Activated CD4-positive, alpha-beta T cell treated with anti-CD3 and anti-CD28 coated beads for 4 hours (primary cell): ENCODE measurements at regions not wholly inside any gene's neighbourhood (a gene's known extent, or its start where the extent isn't known, plus 50 kb on each side); places are given as distances from the start of the nearest gene placed in this dataset.
"Not testable (repeated sequence)": the region's sequence is repeated elsewhere in the genome, so short reads cannot be mapped to it uniquely, and the experiment has no call there.

ENCODE experiments used
- DNase-seq, 2 donors: peaks; one replicate each; pipeline ENCODE4 v3.0.0-alpha.2; 2020

DNA sequence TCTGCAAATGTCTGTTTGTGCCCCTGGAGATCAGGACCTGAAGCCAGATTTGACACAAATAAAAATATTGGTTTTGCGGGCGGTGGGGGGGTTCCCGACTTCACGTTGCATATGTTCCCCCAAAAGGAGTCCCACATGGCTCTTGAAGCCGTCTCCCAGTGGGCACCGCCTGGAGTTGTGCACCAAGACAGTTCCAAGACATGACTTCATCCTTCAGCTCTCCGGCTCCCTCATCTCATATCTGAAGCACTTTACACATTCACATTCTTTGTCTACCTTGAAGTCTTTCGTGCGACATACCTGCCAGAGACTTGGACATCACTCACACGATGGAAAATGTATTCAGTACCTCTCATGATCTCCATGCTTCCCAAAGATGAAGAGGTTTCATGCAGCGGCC is 362.8 kb upstream of the FOXK1 start:
- no peak for DNase-seq

DNA sequence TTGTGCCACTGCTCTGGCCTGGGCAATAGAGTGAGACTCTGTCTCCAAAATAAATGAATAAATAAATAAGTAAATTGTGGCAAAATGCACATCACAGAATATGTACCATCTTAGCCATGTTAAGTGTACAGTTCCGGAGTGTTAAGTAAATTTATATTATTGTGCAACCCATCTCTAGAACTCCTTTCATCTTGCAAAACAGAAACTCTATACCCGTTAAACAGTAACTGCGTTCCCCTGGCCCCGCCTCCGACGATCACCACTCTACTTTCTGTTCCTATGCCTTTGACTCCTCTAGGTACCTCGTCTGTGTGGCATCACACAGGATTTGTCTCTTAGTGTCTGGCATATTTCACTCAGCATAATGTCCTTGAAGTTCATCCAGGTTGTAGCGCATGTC is 356.4 kb upstream of the FOXK1 start:
- DNase-seq: no peak

DNA sequence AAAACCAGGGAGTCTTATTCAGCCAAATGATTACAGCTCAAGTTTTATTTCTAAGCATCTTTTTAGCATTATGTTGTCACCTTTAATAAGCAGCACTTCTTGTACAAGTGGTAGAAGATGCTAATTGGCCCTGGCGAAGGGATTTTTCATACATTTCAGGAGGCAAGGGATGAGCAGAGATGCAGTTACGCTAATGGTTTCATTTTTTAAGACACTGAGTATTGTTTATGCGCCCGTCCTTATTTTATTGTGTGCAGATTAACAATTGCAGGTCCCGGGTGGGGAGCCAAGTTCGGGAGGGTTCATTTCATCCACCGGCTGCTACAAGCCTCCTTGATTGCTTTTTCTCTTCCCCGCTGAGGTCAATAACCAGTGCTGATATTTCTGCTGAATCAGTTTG is 350.4 kb upstream of the FOXK1 start:
- DNase-seq: no peak

DNA sequence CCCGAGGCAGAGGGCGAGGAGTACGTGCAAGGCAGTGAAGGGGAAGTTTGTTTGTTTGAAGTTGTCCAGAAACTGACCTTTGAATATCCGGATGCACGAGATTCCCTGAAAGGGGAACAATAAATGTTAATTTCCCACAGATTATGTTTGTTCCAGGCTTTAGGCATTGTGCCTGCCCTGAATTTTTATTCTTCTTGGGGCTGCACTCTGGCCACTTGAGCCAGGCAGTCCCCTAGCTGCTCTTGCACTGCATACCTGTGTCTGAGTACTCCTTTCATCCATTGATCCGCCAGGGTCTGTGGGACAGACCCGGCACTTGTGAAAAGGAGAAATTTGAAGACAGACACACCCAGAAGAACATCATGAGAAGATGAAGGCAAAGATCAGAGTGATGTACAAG is 343.5 kb upstream of the FOXK1 start:
- DNase-seq: no peak

DNA sequence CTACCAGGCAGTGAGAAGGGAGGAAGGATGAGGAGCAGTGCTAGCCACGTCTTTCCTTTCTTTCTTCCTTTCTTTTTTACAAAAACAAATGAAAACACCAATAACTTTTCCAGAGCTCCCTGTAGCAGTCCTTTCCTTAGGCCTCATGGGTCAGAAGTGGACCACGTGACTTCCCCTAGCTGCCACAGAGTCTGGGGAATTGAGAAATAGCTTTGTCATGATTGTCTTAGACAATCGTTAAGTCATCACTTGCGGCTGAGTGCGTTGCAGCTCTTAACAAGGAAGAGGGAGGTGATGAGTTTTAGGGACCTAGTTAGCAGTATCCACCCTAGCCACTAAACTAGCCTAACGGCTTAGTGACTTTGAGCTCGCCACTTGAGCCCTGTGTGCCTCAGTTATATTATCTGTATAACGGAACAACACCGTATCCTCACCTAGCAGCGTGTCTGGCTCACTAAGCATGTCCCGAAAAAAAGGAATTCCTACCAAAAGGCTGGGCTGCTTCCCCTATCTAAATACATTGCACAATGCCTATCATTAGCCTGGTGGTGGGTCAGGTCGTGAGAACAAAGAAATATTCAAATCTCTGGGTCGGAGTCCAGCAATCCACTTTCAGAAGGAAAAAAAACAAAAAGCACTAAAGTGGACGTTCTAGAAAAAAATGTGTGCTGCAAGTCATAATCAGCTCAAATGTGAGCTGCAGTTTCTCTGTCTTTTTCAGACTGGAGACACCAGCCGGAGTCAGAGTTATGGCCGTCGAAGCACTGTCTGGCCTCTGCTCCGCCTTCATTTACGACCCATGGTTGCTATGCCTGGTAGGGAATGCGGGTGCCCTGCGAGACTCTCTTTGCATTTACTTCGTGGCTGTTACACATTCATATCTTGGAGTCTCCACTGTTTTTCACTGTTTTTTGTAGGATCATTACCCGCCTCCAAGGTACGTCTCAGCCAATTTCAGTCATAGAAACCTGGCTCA is 338.5 kb upstream of the FOXK1 start:
- DNase-seq: no peak

DNA sequence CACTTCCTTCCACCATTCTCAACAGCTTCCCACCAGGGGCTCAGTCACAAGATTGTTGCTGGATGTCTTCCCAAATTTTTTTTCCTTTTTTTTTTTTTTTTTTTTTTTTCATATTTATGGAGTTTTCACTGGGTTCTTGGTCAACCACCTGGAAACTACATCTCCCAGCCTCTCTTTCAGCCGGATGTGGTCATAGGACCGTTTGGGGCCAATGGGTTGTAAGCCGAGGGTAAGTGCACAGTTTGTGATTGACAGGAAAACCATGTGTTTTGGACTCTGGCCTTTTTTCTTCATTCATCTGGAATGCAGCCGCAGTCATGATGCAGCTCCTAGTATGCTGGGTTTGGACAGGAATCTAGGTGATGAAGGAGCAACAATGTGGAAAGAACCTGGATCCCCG is 337.1 kb upstream of the FOXK1 start:
- no peak for DNase-seq

DNA sequence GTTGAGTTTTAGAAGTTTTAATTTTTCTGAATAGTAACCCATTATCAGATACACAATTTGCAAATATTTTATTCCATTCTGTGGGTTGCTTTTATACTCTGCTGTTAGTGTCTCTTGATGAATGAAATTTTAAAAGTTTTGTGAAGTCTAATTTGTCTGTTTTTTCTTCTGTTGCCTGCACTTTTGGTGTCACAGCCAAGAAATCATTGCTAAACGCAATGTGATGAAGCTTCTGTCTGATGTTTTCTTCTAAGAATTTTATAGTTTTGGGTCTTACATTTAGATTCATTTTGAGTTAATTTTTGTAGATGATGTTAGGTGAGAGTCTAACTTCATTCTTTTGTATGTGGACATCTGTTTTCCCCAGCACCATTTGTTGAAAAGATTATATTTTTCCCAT is 330.0 kb upstream of the FOXK1 start:
- DNase-seq: no peak

DNA sequence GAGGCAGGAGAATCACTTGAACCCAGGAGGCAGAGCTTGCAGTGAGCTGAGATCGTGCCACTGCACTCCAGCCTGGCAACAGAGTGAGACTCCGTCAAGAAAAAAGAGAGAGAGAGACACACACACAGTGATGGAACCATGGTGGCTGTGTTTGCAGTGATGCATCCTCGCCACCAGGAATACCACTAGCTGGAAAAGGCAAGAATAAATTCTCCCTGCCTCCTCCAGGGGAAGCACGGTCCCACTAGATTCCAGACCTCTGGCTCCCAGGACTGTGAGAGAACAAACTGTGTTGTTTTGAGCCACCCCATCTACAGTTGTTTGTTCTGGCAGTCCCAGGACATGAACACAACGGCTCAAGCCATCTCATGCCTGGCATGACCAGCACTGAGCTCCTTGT is 320.3 kb upstream of the FOXK1 start:
- DNase-seq: no peak

DNA sequence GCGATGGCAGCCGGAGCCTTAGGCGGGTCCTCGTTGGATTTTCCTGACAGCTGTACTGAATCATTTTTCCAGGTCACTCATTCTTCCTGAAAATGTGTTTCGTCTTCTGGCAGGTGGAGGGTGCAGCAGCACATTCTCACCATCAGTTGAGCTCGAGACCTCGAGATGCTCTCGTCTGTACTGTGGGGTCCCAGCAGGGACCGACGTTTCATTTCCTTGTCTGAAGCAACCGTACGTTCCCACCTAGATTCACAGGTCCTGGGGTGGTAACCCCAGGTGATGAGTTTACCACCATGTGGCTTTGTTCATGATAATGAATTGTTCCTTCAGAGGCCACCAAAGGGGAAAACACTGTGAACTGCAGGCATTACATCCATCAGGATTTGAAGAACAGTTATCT is 298.5 kb upstream of the FOXK1 start:
- no peak for DNase-seq

DNA sequence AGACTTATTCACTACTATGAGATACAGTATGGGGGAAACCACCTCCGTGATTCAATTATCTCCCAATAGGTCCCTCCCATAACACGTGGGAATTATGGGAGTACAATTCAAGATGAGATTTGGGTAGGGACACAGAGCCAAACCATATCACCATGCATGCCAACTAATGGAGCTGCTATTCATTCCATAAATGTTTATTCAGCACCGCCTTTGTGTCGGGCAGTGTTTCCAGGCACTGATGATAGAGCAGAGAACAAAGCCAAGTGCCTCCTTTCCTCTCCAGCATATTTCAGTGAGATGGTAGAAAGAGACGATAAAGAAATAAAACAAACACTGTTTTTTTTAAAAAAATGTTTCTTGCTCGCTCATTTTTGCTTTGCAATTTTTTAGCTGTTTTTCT is 295.9 kb upstream of the FOXK1 start:
- DNase-seq: no peak

DNA sequence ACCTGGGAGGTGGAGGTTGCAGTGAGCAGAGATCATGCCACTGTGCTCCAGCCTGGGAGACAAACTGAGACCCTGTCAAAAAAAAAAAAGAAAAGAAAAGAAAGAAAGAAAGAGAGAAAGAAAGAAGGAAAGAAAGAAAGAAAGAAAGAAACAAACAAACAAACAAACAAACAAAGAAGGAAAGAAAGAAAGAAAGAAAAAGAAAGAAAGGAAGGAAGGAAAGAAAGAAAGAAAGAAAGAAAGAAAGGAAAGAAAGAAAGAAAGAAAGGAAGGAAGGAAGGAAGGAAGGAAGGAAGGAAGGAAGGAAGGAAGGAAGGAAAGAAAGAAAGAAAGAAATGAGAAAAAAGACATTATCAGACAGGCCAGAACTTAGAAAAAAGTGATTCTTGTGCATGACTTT is 291.0 kb upstream of the FOXK1 start:
- not testable (repeated sequence) for DNase-seq

DNA sequence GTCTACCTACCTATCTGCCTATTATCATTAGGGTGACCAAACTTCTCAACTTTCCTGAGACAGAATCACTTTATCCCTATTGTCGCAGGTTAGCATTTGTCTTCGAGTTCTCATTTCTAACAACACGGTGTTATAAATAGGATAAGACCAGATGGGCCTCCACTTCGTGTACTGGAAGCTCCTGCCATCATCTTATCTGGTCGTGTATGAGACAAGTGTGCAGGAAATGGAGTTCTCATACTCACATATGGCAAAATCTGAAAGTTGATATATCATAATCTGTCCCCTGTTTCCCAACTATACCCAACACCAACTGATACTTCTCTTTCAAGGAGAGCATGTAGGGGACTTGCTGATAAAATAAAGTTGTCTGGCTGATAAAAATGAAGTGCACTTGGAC is 287.4 kb upstream of the FOXK1 start:
- DNase-seq: no peak

DNA sequence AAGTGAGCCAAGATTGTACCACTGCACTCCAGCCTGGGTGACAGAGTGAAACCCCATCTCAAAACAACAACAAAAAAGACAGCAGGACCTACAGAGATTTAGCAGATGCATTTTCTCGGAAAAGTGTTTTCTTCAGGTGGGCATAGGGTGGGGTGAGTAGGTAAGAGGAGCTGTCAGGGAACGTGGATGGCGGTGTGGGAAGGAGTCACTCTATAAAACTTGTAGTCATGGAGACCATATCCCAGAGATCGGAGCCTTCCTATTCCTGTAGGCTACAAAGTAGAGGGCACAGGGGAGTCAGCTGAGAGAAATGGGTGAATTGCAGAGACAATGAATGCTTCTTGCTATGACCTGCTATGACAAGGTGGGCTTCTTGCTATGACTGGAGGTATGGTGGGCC is 283.0 kb upstream of the FOXK1 start:
- DNase-seq: no peak

DNA sequence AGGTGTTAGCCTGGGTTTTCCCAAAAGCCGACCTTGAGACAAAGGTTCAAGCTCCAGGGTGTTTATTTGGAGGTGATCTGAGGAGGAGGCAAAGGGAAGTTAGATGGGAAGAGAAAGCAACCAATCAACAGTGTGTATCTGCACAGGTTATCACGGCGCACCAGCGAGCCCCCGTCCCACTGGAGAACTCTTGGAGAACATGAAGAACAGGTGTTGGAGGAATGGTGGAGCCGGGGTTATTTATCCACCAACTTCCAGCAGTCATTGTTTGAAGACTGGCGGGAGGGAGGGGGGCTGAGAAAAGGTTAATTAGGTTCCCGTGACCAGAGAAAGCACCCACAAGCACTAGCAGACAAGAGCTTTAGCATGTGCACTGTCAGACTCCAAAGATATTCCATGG is 282.5 kb upstream of the FOXK1 start:
- no peak for DNase-seq

DNA sequence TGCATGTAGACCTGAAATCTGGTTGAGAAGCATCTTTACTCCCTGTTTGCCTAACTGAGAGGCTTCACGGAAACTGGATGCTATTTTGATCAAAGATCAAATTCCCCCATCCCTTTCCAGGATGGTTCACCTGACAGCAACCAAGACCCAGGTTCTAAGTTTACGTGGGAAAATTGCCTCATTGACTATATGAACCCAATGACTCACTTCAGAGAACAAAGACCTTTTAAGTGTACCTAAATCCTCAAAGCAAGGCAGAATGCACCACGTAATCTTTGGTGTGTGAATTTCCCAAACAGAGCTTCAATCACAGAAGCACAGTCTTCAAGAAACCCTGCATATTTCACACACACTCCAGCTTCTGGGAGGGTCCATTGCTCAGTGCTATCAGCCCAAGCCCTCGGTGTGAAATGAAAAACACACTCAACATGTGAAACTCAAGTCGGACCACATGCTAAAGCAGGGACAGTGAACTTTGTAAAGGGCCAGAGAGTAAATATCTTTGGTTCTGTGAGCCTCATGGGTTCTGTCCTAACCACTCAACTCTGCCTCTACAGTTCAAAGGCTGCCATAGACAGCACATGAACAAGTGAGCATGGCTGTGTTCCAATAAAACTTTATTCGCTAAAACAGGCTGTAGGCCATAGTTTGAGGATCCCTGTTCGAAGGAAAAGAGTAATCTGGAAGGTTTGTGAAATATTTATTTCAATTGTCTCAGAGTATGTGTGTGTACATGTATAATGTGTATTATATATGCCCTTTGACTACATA is 275.6 kb upstream of the FOXK1 start:
- no peak for DNase-seq

DNA sequence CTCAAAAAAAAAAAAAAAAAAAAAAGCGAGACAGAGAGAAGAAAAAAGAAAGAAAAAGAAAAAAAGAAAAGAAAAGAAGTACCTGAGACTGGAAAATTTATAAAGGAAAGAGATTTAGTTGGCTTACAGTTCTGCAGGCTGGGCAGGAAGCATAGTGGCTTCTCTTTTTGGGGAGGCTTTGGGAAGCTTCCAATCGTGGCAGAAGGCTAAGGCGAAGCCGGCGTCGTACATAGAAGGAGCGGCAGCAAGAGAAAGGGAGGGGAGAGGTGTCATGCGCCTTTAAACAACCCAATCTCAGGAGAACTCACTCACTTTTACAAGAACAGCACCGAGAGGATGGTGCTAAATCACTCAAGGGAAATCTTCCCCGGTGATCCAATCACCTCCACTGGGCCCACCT is 272.1 kb upstream of the FOXK1 start:
- DNase-seq: no peak

DNA sequence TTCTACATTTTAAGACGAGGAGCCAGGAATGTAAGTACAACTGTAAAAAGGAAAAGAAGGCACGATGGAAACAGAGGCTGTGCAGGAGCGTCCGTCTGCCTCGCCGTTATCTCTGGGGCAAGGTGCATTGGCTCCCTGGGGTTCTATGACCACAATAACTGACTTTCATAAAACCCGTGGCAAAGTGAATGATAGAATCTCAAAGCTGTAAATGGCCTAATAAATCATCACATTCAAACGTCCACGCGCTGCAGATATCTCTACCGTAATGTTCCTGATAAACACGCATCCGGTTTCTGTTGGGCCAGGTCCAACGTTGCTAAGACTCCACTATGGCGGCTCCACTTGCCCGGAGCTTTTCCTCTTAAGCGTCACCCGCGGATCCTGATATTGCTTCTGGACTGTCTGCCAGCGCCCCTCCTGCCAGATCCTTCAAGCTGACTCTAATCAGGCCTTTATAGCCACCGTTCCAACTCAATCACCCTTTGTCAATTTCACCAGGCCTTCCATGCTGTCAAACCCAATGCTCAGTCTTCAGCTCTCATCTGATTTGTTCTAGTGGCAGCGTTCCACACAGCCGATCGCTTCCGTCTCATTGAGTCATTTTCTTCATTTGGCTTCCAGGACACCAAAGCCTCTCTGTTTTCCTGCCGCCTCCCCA is 265.6 kb upstream of the FOXK1 start:
- no peak for DNase-seq

DNA sequence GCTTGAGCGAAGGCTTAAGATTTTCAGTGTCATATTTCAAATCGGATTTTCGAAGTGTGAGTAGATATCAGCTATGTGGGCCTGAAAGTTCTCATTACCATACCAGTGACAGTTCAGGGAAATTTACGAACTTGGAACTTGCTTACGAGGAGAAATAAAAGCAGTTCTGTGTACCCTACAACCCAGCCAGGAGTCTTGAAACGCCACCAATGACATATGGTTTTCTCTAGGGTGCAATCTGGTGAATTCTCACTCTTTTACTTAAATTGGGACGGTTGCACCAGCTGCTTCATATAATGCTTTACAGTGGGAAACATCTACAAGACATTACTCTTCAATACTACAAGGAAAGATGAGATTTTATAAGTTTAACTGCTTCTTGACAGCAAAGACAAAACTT is 253.6 kb upstream of the FOXK1 start:
- no peak for DNase-seq

DNA sequence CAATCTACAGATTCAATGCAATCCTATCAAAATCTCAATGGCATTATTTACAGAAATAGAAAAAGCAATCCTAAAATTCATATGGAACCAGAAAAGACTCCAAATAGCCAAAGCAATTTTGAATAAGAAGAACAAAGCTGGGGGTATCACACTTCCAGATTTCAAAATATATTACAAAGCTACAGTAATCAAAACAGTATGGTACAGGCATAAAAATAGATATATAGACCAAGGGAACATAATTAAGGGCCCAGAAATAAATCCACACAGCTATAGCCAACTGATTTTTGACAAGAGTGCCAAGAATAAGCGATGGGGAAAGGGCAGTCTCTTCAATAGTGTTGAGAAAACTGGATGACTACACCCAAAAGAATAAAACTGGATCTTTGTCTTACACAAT is 251.9 kb upstream of the FOXK1 start:
- DNase-seq: no peak

DNA sequence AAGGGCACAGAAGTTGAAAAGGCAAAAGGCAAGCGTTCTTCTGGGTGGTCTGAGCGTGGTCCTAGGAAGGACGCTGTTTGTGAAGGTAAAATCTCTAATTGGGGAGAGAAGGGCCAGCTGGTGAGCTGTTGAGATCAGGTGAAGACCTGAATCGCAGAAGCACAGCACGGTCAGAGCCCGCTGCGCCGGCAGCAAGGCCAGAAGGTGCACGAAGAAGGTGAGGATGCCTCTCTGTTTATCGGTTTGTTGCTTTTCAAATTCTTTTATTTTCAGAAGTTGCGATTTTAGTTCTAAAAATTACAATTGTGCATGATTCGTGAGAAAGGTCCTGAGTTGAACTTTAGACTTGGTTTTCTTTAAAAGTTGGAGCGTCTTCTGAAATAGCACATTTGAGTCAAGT is 247.8 kb upstream of the FOXK1 start:
- DNase-seq: no peak

DNA sequence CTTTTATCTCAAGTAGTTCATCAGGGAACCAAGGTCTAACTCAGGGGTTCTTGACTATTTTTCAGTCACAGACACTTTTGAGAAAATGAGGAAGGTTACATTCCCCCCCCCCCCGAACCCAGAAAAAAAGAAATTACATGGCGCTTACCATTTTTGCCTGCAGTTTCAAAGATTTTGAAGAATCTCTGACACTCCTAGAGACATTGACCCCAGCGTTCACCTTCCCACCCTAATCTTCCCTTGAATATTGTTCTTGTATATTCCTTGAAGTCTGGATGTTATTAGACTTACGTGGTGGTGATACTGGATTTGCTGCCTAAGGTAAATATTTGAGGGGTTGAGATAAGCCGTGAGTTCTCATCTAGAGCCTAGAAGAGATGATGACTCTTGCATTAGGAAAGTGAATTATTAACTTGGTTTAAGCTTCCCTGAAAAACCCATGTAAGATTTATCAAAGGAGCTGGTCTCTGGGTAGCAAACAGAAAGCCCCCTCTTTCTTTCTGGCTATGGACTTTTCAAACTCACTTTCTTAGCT is 245.7 kb upstream of the FOXK1 start:
- DNase-seq: no peak

DNA sequence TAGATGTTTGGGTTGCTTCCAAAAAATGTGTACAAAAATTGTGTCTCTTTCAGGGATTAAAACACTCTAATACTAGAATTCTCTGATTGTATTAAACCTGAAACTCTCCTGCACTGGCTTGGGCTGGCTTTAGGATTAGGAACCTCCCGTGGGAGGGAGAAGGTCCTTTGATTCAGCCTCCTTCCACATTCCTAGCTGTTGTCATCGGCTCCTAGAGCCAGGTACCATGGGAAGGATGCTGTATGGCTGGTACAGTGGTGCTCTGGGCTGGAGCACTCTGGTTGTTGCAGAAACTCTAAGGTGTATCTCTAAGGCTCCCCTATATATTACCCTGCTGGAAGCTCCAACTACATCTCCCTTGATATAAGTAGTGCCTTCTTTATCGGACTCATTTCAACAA is 245.2 kb upstream of the FOXK1 start:
- DNase-seq: no peak

DNA sequence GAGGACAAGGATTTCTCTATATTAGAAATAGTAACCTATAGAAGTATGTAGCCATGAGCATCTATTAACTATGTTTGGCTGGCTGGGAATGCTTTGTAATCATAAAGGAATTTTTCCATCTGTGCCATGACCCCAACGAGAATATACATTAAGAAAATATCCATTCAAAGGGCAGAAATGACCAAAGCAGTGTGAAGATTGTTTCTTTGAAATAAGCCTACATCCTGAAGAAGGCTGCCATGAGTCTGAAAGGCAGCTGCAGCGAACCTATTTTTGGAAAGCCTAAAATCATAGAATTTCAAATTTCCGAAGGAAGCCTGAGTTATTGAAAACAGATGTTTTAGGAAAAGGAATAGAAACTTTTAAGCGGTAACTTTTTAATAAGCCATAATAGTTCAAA is 244.2 kb upstream of the FOXK1 start:
- DNase-seq: no peak
